Endothelial cell of umbilical vein (primary cell): ENCODE measurements at regions not wholly inside any gene's neighbourhood (a gene's known extent, or its start where the extent isn't known, plus 50 kb on each side); places are given as distances from the start of the nearest gene placed in this dataset.

ENCODE experiments used
- BruUV-seq: library from RNA; stranded (reverse); fragments of 400-500 nt; replicated peaks from 2 replicates; lab custom pipeline; 2021; lab: Mats Ljungman, UMichigan
- CTCF ChIA-PET: fragments of 300-600, 350-600 bp; sonication (Branson Sonifier 250); formaldehyde crosslinking; loops from one replicate; lab custom pipeline; 2021; ENCODE audit warnings: antibody characterized with exemption, inconsistent platforms; lab: Charles Lee
- POLR2A ChIA-PET: fragments of 300-600, 350-600 bp; sonication (Branson Sonifier 250); formaldehyde crosslinking; loops from one replicate; lab custom pipeline; 2021; ENCODE audit warnings: antibody characterized with exemption, inconsistent platforms; lab: Charles Lee
- DNase-seq: peaks from one replicate; pipeline ENCODE4 v3.0.0-alpha.2; 2011; ENCODE audit warnings: low read depth, low spot score
- FAIRE-seq: peaks from 2 replicates; lab custom pipeline; 2011; peaks lifted over from hg19 to GRCh38; lab: Jason Lieb, UNC
- H2AFZ ChIP-seq: 2 replicates; pipeline ENCODE4 v1.6.0; 2012; ENCODE audit warnings: low read depth, low read length, control low read depth, inconsistent platforms
- H3K27ac ChIP-seq: 2 replicates; pipeline ENCODE4 v1.5.1; 2011; ENCODE audit warnings: low read depth, mild to moderate bottlenecking, control low read depth, low read length, moderate library complexity; ENCODE audit not compliant: insufficient read depth
- H3K27me3 ChIP-seq, 2 experiments: 2 replicates each; pipeline versions ENCODE4 v1.6.0 to v1.6.1; 2011; ENCODE audit warnings: low read length in 2 of 2, mixed read lengths in 1 of 2; ENCODE audit not compliant: control insufficient read depth in 2 of 2, insufficient read depth in 2 of 2
- H3K36me3 ChIP-seq, 2 experiments: 2 replicates in 1 of 2; 3 replicates in 1 of 2; pipeline ENCODE4 v1.5.1; 2011; ENCODE audit warnings: low read length in 2 of 2, mild to moderate bottlenecking in 1 of 2, moderate library complexity in 1 of 2; ENCODE audit not compliant: control insufficient read depth in 2 of 2, insufficient read depth in 2 of 2; ENCODE audit errors: extremely low read depth in 1 of 2
- H3K4me1 ChIP-seq: 3 replicates; pipeline ENCODE4 v1.5.1; 2011; ENCODE audit warnings: mild to moderate bottlenecking, low read length; ENCODE audit not compliant: control insufficient read depth, insufficient read depth; ENCODE audit errors: extremely low read depth
- H3K4me2 ChIP-seq: 2 replicates; pipeline ENCODE4 v1.6.1; 2011; ENCODE audit warnings: low read length, control low read depth, mixed read lengths; ENCODE audit not compliant: insufficient read depth
- H3K4me3 ChIP-seq, 3 experiments: fragments of 200-600 bp in 1 of 3; sonication (generic), shearing (Covaris generic) in 1 of 3; replicated peaks in 1 of 3; 2 replicates each; pipeline ENCODE4 v1.5.1; 2011 to 2016; ENCODE audit warnings: control low read depth in 3 of 3, low read length in 3 of 3, mild to moderate bottlenecking in 2 of 3, inconsistent platforms in 1 of 3, low read depth in 1 of 3, moderate library complexity in 1 of 3; ENCODE audit not compliant: insufficient read depth in 1 of 3
- H3K79me2 ChIP-seq: 2 replicates; pipeline ENCODE4 v1.6.0; 2012; ENCODE audit warnings: low read length, inconsistent platforms; ENCODE audit not compliant: control insufficient read depth, insufficient read depth
- H3K9ac ChIP-seq: replicated peaks from 2 replicates; pipeline ENCODE3; 2011; ENCODE audit warnings: low read length, control low read depth; ENCODE audit not compliant: insufficient read depth; ENCODE audit errors: extremely low read depth
- H3K9me1 ChIP-seq: replicated peaks from 3 replicates; pipeline ENCODE4 v1.6.0; 2011; ENCODE audit warnings: mild to moderate bottlenecking, low read length; ENCODE audit not compliant: control insufficient read depth, insufficient read depth; ENCODE audit errors: extremely low read depth
- H3K9me3 ChIP-seq: replicated peaks from 2 replicates; pipeline ENCODE4 v1.5.1; 2012; ENCODE audit warnings: low read length, inconsistent platforms; ENCODE audit not compliant: control insufficient read depth, insufficient read depth
- H4K20me1 ChIP-seq: replicated peaks from 2 replicates; pipeline ENCODE3; 2011; ENCODE audit warnings: mild to moderate bottlenecking, low read length; ENCODE audit not compliant: control insufficient read depth, insufficient read depth; ENCODE audit errors: extremely low read depth
- EZH2 ChIP-seq: IDR thresholded peaks from 2 replicates; pipeline ENCODE4 v1.6.1; 2012; ENCODE audit warnings: borderline replicate concordance, low read depth, mild to moderate bottlenecking, moderate library complexity, low read length, inconsistent platforms; ENCODE audit not compliant: severe bottlenecking
- FOS ChIP-seq: IDR thresholded peaks from 2 replicates; pipeline ENCODE4 v1.6.1; 2011; ENCODE audit warnings: mild to moderate bottlenecking, low read length, moderate library complexity, borderline replicate concordance; ENCODE audit not compliant: insufficient read depth
- GATA2 ChIP-seq: IDR thresholded peaks from 2 replicates; pipeline ENCODE4 v1.7.0; 2011; ENCODE audit warnings: low read depth, mild to moderate bottlenecking, moderate library complexity, mixed read lengths, low read length; ENCODE audit not compliant: insufficient read length, insufficient read depth
- JUN ChIP-seq: IDR thresholded peaks from 2 replicates; pipeline ENCODE4 v1.6.1; 2011; ENCODE audit warnings: borderline replicate concordance, low read depth; ENCODE audit not compliant: insufficient read length, insufficient read depth
- MYC ChIP-seq: IDR thresholded peaks from one replicate; pipeline ENCODE4 v1.6.1; 2011; ENCODE audit warnings: mild to moderate bottlenecking, low read depth, low read length
- POLR2A ChIP-seq: IDR thresholded peaks from 2 replicates; pipeline ENCODE4 v1.6.1; 2012; ENCODE audit warnings: low read depth, mild to moderate bottlenecking, control low read depth, low read length
- POLR2AphosphoS5 ChIP-seq: IDR thresholded peaks from 2 replicates; pipeline ENCODE4 v1.6.1; 2012; ENCODE audit warnings: low read depth, mild to moderate bottlenecking, control low read depth, low read length, moderate library complexity; ENCODE audit not compliant: insufficient read depth
- dilution Hi-C: fragments of 300-500 bp; cut with MboI; formaldehyde crosslinking; loops from one replicate; pipeline ENCODE4 v1.15.0; 2019; ENCODE audit warnings: low sequenced_read_pairs; ENCODE audit not compliant: extremely low pct_ligation_motif_present
- intact Hi-C: fragments of 100-400 bp; cut with micrococcal nuclease; formaldehyde crosslinking; loops from one replicate; pipeline ENCODE4 v1.10.0; 2022
- TF ChIP-seq, protein P1 (sequence below): IDR thresholded peaks from 2 replicates; pipeline ENCODE4 v1.6.1; 2011; ENCODE audit not compliant: insufficient read depth, insufficient read length
- TF ChIP-seq, protein P2 (sequence below), 2 donors: IDR thresholded peaks; 1 replicate in 1 of 2; 2 replicates in 1 of 2; pipeline ENCODE4 v1.5.1; 2011; ENCODE audit warnings: low read length in 2 of 2, mild to moderate bottlenecking in 2 of 2, moderate library complexity in 2 of 2, control low read depth in 1 of 2, inconsistent platforms in 1 of 2, low read depth in 1 of 2; ENCODE audit not compliant: insufficient read depth in 1 of 2; ENCODE audit errors: extremely low read depth in 1 of 2

- Histone ChIP-seq H3K9me3 (peaks cover 3% of the 10 kb centered on the region), H3K36me3 (no peaks in the 10 kb centered on the region), H4K20me1 (no peaks in the 10 kb centered on the region), H3K27me3 (no peaks in the 10 kb centered on the region), H3K79me2 (no peaks in the 10 kb centered on the region), H3K9me1 (no peaks in the 10 kb centered on the region), H3K4me2 (no peak overlapping the region), H3K9ac (no peak overlapping the region), H2AFZ (no peak overlapping the region), H3K27ac (no peak overlapping the region), H3K4me3 (no peak overlapping the region), H3K4me1 (no peaks in the 10 kb centered on the region)
- no peak for FAIRE-seq
- intact Hi-C loops = no loop called here
- POLR2A ChIA-PET = no interaction called here
- no peak for DNase-seq
- dilution Hi-C loops = no loop called here
- no peak for TF ChIP-seq MYC
- TF ChIP-seq POLR2AphosphoS5 = no peak
- TF ChIP-seq POLR2A = no peak
- TF ChIP-seq, protein P1, sequence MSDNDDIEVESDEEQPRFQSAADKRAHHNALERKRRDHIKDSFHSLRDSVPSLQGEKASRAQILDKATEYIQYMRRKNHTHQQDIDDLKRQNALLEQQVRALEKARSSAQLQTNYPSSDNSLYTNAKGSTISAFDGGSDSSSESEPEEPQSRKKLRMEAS = no peak
- no peak for TF ChIP-seq EZH2
- TF ChIP-seq GATA2 = no peak
- TF ChIP-seq, protein P2, sequence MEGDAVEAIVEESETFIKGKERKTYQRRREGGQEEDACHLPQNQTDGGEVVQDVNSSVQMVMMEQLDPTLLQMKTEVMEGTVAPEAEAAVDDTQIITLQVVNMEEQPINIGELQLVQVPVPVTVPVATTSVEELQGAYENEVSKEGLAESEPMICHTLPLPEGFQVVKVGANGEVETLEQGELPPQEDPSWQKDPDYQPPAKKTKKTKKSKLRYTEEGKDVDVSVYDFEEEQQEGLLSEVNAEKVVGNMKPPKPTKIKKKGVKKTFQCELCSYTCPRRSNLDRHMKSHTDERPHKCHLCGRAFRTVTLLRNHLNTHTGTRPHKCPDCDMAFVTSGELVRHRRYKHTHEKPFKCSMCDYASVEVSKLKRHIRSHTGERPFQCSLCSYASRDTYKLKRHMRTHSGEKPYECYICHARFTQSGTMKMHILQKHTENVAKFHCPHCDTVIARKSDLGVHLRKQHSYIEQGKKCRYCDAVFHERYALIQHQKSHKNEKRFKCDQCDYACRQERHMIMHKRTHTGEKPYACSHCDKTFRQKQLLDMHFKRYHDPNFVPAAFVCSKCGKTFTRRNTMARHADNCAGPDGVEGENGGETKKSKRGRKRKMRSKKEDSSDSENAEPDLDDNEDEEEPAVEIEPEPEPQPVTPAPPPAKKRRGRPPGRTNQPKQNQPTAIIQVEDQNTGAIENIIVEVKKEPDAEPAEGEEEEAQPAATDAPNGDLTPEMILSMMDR (IDR thresholded peaks at IDR 0.05; ENCODE audit: extremely low read depth in 1 of 2, insufficient read depth in 1 of 2, low read depth in 1 of 2, low read length in 2 of 2) = no peak
- TF ChIP-seq JUN = no peak
- TF ChIP-seq FOS = no peak
- no TSS peak for BruUV-seq
- CTCF ChIA-PET = no interaction called here
Observed at GRCh38 chr2:104043864-104044263, 810.1 kb upstream of the POU3F3 start.
